GM23248 (cell line): ENCODE measurements at regions not wholly inside any gene's neighbourhood (a gene's known extent, or its start where the extent isn't known, plus 50 kb on each side); places are given as distances from the start of the nearest gene placed in this dataset. TPM values are rescaled to one million over a fixed set of nuclear protein-coding genes. Genes with fewer than 3 reads are reported as not detected.

Source experiments
- DNase-seq: peaks from one replicate; pipeline ENCODE4 v3.0.0-alpha.2; 2015
- H2AFZ ChIP-seq: fragments of 200-600 bp; sonication (generic); 2 replicates; pipeline ENCODE4 v1.6.1; 2016; ENCODE audit warnings: antibody characterized with exemption
- H3F3A ChIP-seq: fragments of 200-600 bp; sonication (generic); 2 replicates; pipeline ENCODE4 v1.6.1; 2016; ENCODE audit warnings: mild to moderate bottlenecking, antibody characterized with exemption, mixed run types; ENCODE audit not compliant: insufficient read depth
- H3K27ac ChIP-seq: fragments of 200-600 bp; sonication (generic); 2 replicates; pipeline ENCODE4 v1.5.1; 2016; ENCODE audit warnings: mild to moderate bottlenecking
- H3K27me3 ChIP-seq: fragments of 200-600 bp; sonication (generic); replicated peaks from 2 replicates; pipeline ENCODE4 v1.6.1; 2016; ENCODE audit warnings: mild to moderate bottlenecking; ENCODE audit not compliant: insufficient read depth
- H3K36me3 ChIP-seq: fragments of 200-600 bp; sonication (generic); 2 replicates; pipeline ENCODE4 v1.6.1; 2016; ENCODE audit warnings: low read depth, mild to moderate bottlenecking
- H3K4me1 ChIP-seq: fragments of 200-600 bp; sonication (generic); 2 replicates; pipeline ENCODE4 v1.6.1; 2016; ENCODE audit warnings: mild to moderate bottlenecking; ENCODE audit not compliant: insufficient read depth
- H3K4me2 ChIP-seq: fragments of 200-600 bp; sonication (generic); one replicate; pipeline ENCODE4 v1.6.1; 2016; ENCODE audit warnings: mild to moderate bottlenecking; ENCODE audit not compliant: unreplicated experiment
- H3K4me3 ChIP-seq: fragments of 200-600 bp; sonication (generic); 2 replicates; pipeline ENCODE4 v1.5.1; 2016; ENCODE audit warnings: mild to moderate bottlenecking
- H3K79me2 ChIP-seq: fragments of 200-600 bp; sonication (generic); 2 replicates; pipeline ENCODE4 v1.6.1; 2016; ENCODE audit warnings: mild to moderate bottlenecking; ENCODE audit not compliant: insufficient read depth
- H3K9ac ChIP-seq: fragments of 200-600 bp; sonication (generic); 2 replicates; pipeline ENCODE4 v1.6.1; 2016; ENCODE audit warnings: mild to moderate bottlenecking
- H3K9me2 ChIP-seq: fragments of 200-600 bp; sonication (generic); 2 replicates; pipeline ENCODE4 v1.6.1; 2016; ENCODE audit warnings: mixed run types, mild to moderate bottlenecking, moderate library complexity; ENCODE audit not compliant: insufficient read depth
- H3K9me3 ChIP-seq: fragments of 200-600 bp; sonication (generic); one replicate; pipeline ENCODE4 v1.6.1; 2017; ENCODE audit warnings: low read depth
- H4K20me1 ChIP-seq: fragments of 200-600 bp; sonication (generic); 2 replicates; pipeline ENCODE4 v1.6.0; 2016; ENCODE audit not compliant: insufficient read depth
- EZH2 ChIP-seq: fragments of 200-600 bp; sonication (generic); IDR thresholded peaks from 2 replicates; pipeline ENCODE4 v1.6.1; 2018; ENCODE audit warnings: antibody characterized with exemption, mild to moderate bottlenecking; ENCODE audit not compliant: insufficient read depth, poor library complexity, severe bottlenecking
- EZH2phosphoT487 ChIP-seq: fragments of 200-600 bp; sonication (generic); IDR thresholded peaks from 2 replicates; pipeline ENCODE4 v1.6.1; 2018; ENCODE audit warnings: antibody characterized with exemption, moderate library complexity, mild to moderate bottlenecking, low read depth; ENCODE audit not compliant: insufficient read depth
- WGBS, 2 experiments: methylation state at CpG; one replicate each; pipeline ENCODE4 v1.1.6; 2015 to 2017; ENCODE audit warnings: low lambda C conversion rate in 2 of 2, low coverage in 1 of 2; ENCODE audit errors: missing lambda C conversion rate in 2 of 2; 5-methylcytosine and 5-hydroxymethylcytosine counted together
- in situ Hi-C: fragments of 300-500 bp; cut with MboI; formaldehyde crosslinking; loops from 2 replicates; pipeline ENCODE4 v1.15.0; 2020
- small RNA-seq: library from RNA; depleted of rRNA; stranded (forward); fragments of <200 nt; gene quantifications from one replicate; pipeline ENCODE3, GENCODE V24; 2014; ENCODE audit warnings: low read depth, low replicate concordance

GRCh38 chr19:32294871-32295438 is 50.5 kb upstream of the ZNF507 start:
- no peak overlapping the region for H3K9ac ChIP-seq
- no peak overlapping the region for H2AFZ ChIP-seq
- no peak for DNase-seq
- H3K27me3 ChIP-seq, result peaks cover 4% of the 10 kb centered on the region; the same call in 1 of the 2 replicates
- H3K27ac ChIP-seq, result no peak overlapping the region
- H3K4me1 ChIP-seq, result no peaks in the 10 kb centered on the region
- no peaks in the 10 kb centered on the region for H3K36me3 ChIP-seq
- in situ Hi-C loops, result no loop called here
- H3F3A ChIP-seq, result no peaks in the 10 kb centered on the region
- H3K9me3 ChIP-seq, result no peaks in the 10 kb centered on the region
- no peak overlapping the region for H3K4me2 ChIP-seq
- no peaks in the 10 kb centered on the region for H3K9me2 ChIP-seq
- TF ChIP-seq EZH2phosphoT487 (no peak), EZH2 (no peak)
- WGBS, 2 experiments, result 82 to 91% methylated on average over 6 of the region's 6 CpGs
- no peaks in the 10 kb centered on the region for H3K79me2 ChIP-seq
- no peak overlapping the region for H3K4me3 ChIP-seq
- no peaks in the 10 kb centered on the region for H4K20me1 ChIP-seq

Small RNA genes in the stretch of these regions (small RNA-seq; reads per million reads assigned to genes)
- gene AC011456.1 (not detected), gene RNA5SP471 (not detected), gene RNA5SP472 (not detected), gene RNU6-967P (not detected)
